ENCODE measurements at regions not wholly inside any gene's neighbourhood (a gene's known extent, or its start where the extent isn't known, plus 50 kb on each side); places are given as distances from the start of the nearest gene placed in this dataset.
A peak's percentile ranks its signal among the peaks of the same experiment; 100 is the strongest.

DNA sequence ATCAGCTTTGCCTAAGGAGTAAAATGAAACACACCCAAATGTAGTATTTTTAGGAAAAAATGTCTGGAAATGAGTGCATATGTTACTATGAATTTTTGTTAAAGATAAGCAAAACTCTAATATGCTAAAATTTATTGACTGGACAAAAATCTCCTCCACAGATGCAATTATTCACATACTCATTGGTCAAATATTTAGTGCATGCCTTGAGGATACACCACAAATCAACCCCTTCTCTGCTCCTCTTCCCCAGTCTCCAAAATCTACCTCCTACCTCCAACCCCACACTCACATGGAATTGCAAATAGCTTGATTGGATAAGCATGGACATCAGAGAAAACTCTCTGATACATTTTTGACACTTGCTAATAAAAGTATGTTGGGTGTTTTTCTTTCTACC is 95.6 kb upstream of the CDC42EP3 start:
- TF ChIP-seq, protein P1, sequence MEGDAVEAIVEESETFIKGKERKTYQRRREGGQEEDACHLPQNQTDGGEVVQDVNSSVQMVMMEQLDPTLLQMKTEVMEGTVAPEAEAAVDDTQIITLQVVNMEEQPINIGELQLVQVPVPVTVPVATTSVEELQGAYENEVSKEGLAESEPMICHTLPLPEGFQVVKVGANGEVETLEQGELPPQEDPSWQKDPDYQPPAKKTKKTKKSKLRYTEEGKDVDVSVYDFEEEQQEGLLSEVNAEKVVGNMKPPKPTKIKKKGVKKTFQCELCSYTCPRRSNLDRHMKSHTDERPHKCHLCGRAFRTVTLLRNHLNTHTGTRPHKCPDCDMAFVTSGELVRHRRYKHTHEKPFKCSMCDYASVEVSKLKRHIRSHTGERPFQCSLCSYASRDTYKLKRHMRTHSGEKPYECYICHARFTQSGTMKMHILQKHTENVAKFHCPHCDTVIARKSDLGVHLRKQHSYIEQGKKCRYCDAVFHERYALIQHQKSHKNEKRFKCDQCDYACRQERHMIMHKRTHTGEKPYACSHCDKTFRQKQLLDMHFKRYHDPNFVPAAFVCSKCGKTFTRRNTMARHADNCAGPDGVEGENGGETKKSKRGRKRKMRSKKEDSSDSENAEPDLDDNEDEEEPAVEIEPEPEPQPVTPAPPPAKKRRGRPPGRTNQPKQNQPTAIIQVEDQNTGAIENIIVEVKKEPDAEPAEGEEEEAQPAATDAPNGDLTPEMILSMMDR (IDR thresholded peaks at IDR 0.05; ENCODE audit: control extremely low read depth, extremely low read depth) = no peak
- H3K4me3 ChIP-seq = no peak overlapping the region
- DNase-seq = no peak
- H3K9me3 ChIP-seq (ENCODE audit: control insufficient read depth in 4 of 4, insufficient read depth in 3 of 4, low read length in 3 of 4) = no peaks in the 10 kb centered on the region
- H3K4me1 ChIP-seq (ENCODE audit: control insufficient read depth in 5 of 5, insufficient read depth in 5 of 5, low read length in 5 of 5) = peaks cover 0 to 20% (median 7%) of the 10 kb centered on the region in 5 donors
- no peak for ATAC-seq (ENCODE audit: insufficient read depth, low FRiP score)
- peak overlapping the region in 1 of 2 donors; percentile 85 for H3K27ac ChIP-seq (ENCODE audit: low read depth in 1 of 2, low read length in 1 of 2)
- no peaks in the 10 kb centered on the region for H3K36me3 ChIP-seq (ENCODE audit: control insufficient read depth in 4 of 4, insufficient read depth in 4 of 4, low read length in 4 of 4)
- H3K9ac ChIP-seq (ENCODE audit: insufficient read depth in 1 of 2, low read length in 2 of 2) = no peak overlapping the region
- no peaks in the 10 kb centered on the region for H3K27me3 ChIP-seq (ENCODE audit: control insufficient read depth in 3 of 3, insufficient read depth in 3 of 3, low read length in 2 of 3)

DNA sequence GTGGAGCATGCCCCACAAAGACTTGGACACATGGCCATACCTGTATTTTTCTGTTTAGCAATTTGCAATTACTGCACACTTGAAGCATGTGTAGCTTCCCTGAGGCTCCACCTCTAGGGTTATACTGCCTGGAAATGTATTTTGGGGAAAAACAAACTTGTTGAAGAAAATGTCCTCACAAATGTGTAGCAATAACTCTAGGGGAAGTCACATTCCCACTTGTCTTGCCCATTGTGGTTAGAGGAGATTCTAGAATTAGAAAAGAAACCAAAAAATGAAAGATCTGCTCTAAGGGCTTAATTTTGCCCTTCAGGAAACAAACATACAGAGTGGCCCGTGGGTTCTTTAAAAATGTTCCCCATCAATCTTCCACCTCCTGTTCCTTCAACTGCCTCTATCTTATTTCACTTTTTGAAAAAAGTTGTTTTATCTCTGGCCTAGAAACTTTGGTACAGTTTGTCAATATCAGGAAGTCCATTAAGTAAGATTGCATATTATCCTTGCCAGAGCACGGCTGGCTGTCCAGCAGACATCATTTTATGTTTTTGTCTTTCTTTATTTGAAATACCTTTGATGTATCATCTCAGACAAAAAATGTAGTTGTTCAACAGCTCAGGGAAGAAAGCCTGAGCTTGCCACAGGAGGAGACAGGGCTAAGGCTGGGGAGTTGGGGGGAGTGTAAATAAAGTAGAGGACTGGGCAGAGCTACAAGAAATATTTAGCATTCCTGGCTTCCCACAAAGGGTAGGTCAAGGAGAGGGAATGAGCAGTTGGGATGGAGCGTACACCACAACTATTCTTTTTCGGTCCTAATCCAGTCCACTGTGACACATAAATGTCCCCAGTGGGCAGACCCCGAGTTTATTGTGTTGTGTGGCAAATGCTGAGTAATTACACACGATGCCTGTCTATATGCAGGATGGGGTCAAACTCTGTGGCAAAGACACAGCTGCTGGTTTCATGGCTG is 96.8 kb upstream of the CDC42EP3 start:
- DNase-seq = peak; percentile 64 to 84 (median 82)

DNA sequence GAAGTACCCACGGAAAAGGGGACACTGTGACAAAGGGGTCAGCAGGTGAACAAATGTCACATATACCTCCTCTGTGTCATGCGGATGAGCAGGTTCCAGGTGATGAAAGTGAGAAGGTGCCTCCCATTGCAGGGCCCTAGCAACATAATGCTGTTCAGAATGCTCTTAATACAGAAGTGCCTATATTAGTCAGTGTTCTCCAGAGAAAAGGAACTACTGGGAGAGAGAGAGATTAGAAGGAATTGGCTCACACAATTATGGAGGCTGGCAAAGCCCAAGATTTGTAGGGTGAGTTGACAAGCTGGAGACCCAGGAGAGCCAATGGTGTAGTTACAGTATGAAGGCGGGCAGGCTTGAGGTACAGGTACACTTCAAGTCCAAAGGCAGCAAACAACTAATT is 98.1 kb upstream of the CDC42EP3 start:
- Histone ChIP-seq H3K27ac (ENCODE audit: low read depth in 1 of 2, low read length in 1 of 2) (peak overlapping the region in 1 of 2 donors; percentile 37), H3K9me3 (ENCODE audit: control insufficient read depth in 4 of 4, insufficient read depth in 3 of 4, low read length in 3 of 4) (no peaks in the 10 kb centered on the region), H3K4me3 (no peak overlapping the region), H3K27me3 (ENCODE audit: control insufficient read depth in 3 of 3, insufficient read depth in 3 of 3, low read length in 2 of 3) (no peaks in the 10 kb centered on the region), H3K9ac (ENCODE audit: insufficient read depth in 1 of 2, low read length in 2 of 2) (no peak overlapping the region), H3K36me3 (ENCODE audit: control insufficient read depth in 4 of 4, insufficient read depth in 4 of 4, low read length in 4 of 4) (no peaks in the 10 kb centered on the region), H3K4me1 (ENCODE audit: control insufficient read depth in 5 of 5, insufficient read depth in 5 of 5, low read length in 5 of 5) (peaks cover 0 to 34% (median 7%) of the 10 kb centered on the region in 5 donors)
- peak; percentile 37 for ATAC-seq (ENCODE audit: insufficient read depth, low FRiP score)
- DNase-seq = no peak
- 80 to 88% methylated on average over 3 of the region's 3 CpGs for WGBS, 2 donors
- TF ChIP-seq, protein P1 (IDR thresholded peaks at IDR 0.05; ENCODE audit: control extremely low read depth, extremely low read depth) = no peak

More for the DNA sequence above, 96.8 kb upstream of the CDC42EP3 start:
- H3K4me1 ChIP-seq (ENCODE audit: control insufficient read depth in 5 of 5, insufficient read depth in 5 of 5, low read length in 5 of 5) = peaks cover 0 to 21% (median 7%) of the 10 kb centered on the region in 5 donors
- TF ChIP-seq, protein P1 (IDR thresholded peaks at IDR 0.05; ENCODE audit: control extremely low read depth, extremely low read depth) = no peak
- ATAC-seq (ENCODE audit: insufficient read depth, low FRiP score) = peak; percentile 85
- no peak overlapping the region for H3K9ac ChIP-seq (ENCODE audit: insufficient read depth in 1 of 2, low read length in 2 of 2)
- peak overlapping the region; percentile 38 to 85 for H3K27ac ChIP-seq (ENCODE audit: low read depth in 1 of 2, low read length in 1 of 2)
- no peaks in the 10 kb centered on the region for H3K27me3 ChIP-seq (ENCODE audit: control insufficient read depth in 3 of 3, insufficient read depth in 3 of 3, low read length in 2 of 3)
- H3K9me3 ChIP-seq (ENCODE audit: control insufficient read depth in 4 of 4, insufficient read depth in 3 of 4, low read length in 3 of 4) = no peaks in the 10 kb centered on the region
- H3K4me3 ChIP-seq = no peak overlapping the region
- no peaks in the 10 kb centered on the region for H3K36me3 ChIP-seq (ENCODE audit: control insufficient read depth in 4 of 4, insufficient read depth in 4 of 4, low read length in 4 of 4)
- 37 to 50% methylated on average over 6 of the region's 6 CpGs for WGBS, 2 donors
